Chondrocyte (in vitro differentiated cells): ENCODE measurements at regions not wholly inside any gene's neighbourhood (a gene's known extent, or its start where the extent isn't known, plus 50 kb on each side); places are given as distances from the start of the nearest gene placed in this dataset.

Experiments
- DNase-seq: peaks from one replicate; pipeline ENCODE4 v3.0.0; 2021; ENCODE audit warnings: mixed read lengths, low spot score
- H3K27ac Mint-ChIP-seq: one replicate; pipeline ENCODE4 v1.8.0; 2021; ENCODE audit warnings: mild to moderate bottlenecking, moderate library complexity, mixed read lengths; ENCODE audit not compliant: unreplicated experiment
- H3K27me3 Mint-ChIP-seq: 2 replicates; pipeline ENCODE4 v1.8.0; 2021; ENCODE audit warnings: low read depth, mixed read lengths
- H3K36me3 Mint-ChIP-seq: 2 replicates; pipeline ENCODE4 v1.8.0; 2021; ENCODE audit warnings: low read depth, mixed read lengths
- H3K4me1 Mint-ChIP-seq: 2 replicates; pipeline ENCODE4 v1.8.0; 2021; ENCODE audit warnings: low read depth, mild to moderate bottlenecking, mixed read lengths
- H3K4me3 Mint-ChIP-seq: one replicate; pipeline ENCODE4 v1.8.0; 2021; ENCODE audit warnings: mild to moderate bottlenecking, moderate library complexity, mixed read lengths; ENCODE audit not compliant: unreplicated experiment
- H3K9me3 Mint-ChIP-seq: 2 replicates; pipeline ENCODE4 v1.8.0; 2021; ENCODE audit warnings: low read depth, mixed read lengths
- CTCF ChIP-seq: fragments of 200-600 bp; sonication (generic); IDR thresholded peaks from 2 replicates; pipeline ENCODE4 v1.5.0; 2021; ENCODE audit warnings: antibody characterized with exemption, mild to moderate bottlenecking, moderate library complexity

- Mint-ChIP-seq H3K9me3 (no peaks in the 10 kb centered on the region), H3K4me1 (no peaks in the 10 kb centered on the region), H3K4me3 (no peak overlapping the region), H3K36me3 (no peaks in the 10 kb centered on the region), H3K27me3 (peaks cover 7% of the 10 kb centered on the region), H3K27ac (no peak overlapping the region)
- no peak for TF ChIP-seq CTCF
- DNase-seq, result no peak
Measured at GRCh38 chr3:153880493-153880892, 240.7 kb upstream of the ARHGEF26 start.

DNA sequence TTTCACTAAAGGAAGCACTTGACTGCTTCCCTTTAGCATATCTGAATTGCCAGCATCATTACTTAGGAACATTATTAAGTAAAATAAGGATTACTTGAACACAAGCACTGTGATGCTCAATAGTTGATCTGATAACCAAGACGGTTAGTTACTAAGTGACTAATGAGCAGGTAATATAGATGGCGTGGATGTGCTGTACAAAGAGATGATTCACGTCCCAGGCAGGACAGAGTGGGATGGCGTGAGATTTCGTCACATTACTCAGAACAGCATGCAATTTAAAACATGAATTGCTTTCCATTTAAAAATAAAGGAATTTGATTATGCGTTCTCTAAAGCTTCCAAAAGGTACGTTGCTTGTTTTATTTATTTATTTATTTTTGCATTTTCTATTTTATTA lies 240.0 kb upstream of the ARHGEF26 start:
- Mint-ChIP-seq H3K9me3 (no peaks in the 10 kb centered on the region), H3K27ac (no peak overlapping the region), H3K4me3 (no peak overlapping the region), H3K27me3 (peaks cover 7% of the 10 kb centered on the region), H3K4me1 (no peaks in the 10 kb centered on the region), H3K36me3 (no peaks in the 10 kb centered on the region)
- DNase-seq, result no peak
- TF ChIP-seq CTCF, result no peak

- Mint-ChIP-seq H3K36me3 (no peaks in the 10 kb centered on the region), H3K27ac (no peak overlapping the region), H3K27me3 (peaks cover 7% of the 10 kb centered on the region), H3K9me3 (no peaks in the 10 kb centered on the region), H3K4me3 (no peak overlapping the region), H3K4me1 (no peaks in the 10 kb centered on the region)
- TF ChIP-seq CTCF, result no peak
- no peak for DNase-seq
Measured at GRCh38 chr3:153885359-153885758, 235.8 kb upstream of the ARHGEF26 start.

DNA sequence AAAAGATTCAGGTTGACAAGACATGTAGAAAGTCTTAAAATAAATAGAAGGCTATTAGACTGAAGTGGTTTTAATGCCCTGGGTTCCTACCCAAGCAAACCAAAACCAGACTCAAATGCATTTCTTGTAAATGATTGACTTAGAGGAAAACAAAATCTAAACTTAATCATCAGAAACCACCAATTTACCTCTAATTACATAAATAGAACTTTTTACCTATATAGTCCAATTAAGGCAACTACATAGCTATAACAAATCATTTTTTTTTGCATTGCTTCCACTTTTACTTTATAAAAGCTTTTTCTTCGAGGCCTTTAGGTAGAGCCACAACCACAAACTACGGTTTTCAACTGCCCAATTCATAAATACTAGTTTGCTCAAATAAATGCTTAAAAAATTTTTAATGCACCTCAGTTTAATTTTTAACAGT lies 231.3 kb upstream of the ARHGEF26 start:
- Mint-ChIP-seq H3K9me3 (no peaks in the 10 kb centered on the region), H3K4me1 (no peaks in the 10 kb centered on the region), H3K27me3 (no peaks in the 10 kb centered on the region)

GRCh38 chr3:153892126-153892525 lies 229.1 kb upstream of the ARHGEF26 start:
- Mint-ChIP-seq H3K27ac (no peak overlapping the region), H3K27me3 (no peaks in the 10 kb centered on the region), H3K9me3 (no peaks in the 10 kb centered on the region), H3K4me1 (no peaks in the 10 kb centered on the region), H3K4me3 (no peak overlapping the region), H3K36me3 (no peaks in the 10 kb centered on the region)
- TF ChIP-seq CTCF, result no peak
- no peak for DNase-seq

More for the DNA sequence above, 231.3 kb upstream of the ARHGEF26 start:
- H3K36me3 Mint-ChIP-seq, result no peaks in the 10 kb centered on the region
- no peak overlapping the region for H3K4me3 Mint-ChIP-seq
- H3K27ac Mint-ChIP-seq, result no peak overlapping the region
- no peak for DNase-seq
- TF ChIP-seq CTCF, result no peak
